OCI-M2 (cell line): ENCODE measurements at regions not wholly inside any gene's neighbourhood (a gene's known extent, or its start where the extent isn't known, plus 50 kb on each side); places are given as distances from the start of the nearest gene placed in this dataset.

Experiments used
- DNase-seq: peaks from one replicate; lab custom pipeline; 2025; ENCODE audit not compliant: unreplicated experiment; lab: John Stamatoyannopoulos, UW

- no peak for DNase-seq
Measured at GRCh38 chr10:29141761-29142160, 147.1 kb upstream of the LYZL1 start.

- DNase-seq = no peak
Measured at GRCh38 chr10:29142516-29143314, 146.2 kb upstream of the LYZL1 start.

GRCh38 chr10:29144126-29144525 is 144.7 kb upstream of the LYZL1 start:
- no peak for DNase-seq

- no peak for DNase-seq
Measured at GRCh38 chr10:29146311-29147100, 142.4 kb upstream of the LYZL1 start.

GRCh38 chr10:29150010-29150409 is 138.9 kb upstream of the LYZL1 start:
- no peak for DNase-seq

GRCh38 chr10:29151005-29151404 is 137.9 kb upstream of the LYZL1 start:
- no peak for DNase-seq

GRCh38 chr10:29157321-29157720 is 131.5 kb upstream of the LYZL1 start:
- no peak for DNase-seq

GRCh38 chr10:29158066-29158465 is 130.8 kb upstream of the LYZL1 start:
- no peak for DNase-seq

- no peak for DNase-seq
Measured at GRCh38 chr10:29160150-29160617, 128.7 kb upstream of the LYZL1 start.

- no peak for DNase-seq
Measured at GRCh38 chr10:29163746-29164145, 125.1 kb upstream of the LYZL1 start.

- no peak for DNase-seq
Measured at GRCh38 chr10:29166713-29167112, 122.2 kb upstream of the LYZL1 start.

- DNase-seq = no peak
Measured at GRCh38 chr10:29169021-29169420, 119.8 kb upstream of the LYZL1 start.

GRCh38 chr10:29171717-29172116 is 117.2 kb upstream of the LYZL1 start:
- no peak for DNase-seq

GRCh38 chr10:29174389-29174788 is 114.5 kb upstream of the LYZL1 start:
- no peak for DNase-seq

GRCh38 chr10:29176845-29177832 is 111.7 kb upstream of the LYZL1 start:
- no peak for DNase-seq

- no peak for DNase-seq
Measured at GRCh38 chr10:29181936-29182335, 106.9 kb upstream of the LYZL1 start.

GRCh38 chr10:29183301-29183945 is 105.4 kb upstream of the LYZL1 start:
- no peak for DNase-seq

GRCh38 chr10:29184205-29185000 is 104.5 kb upstream of the LYZL1 start:
- DNase-seq = no peak

GRCh38 chr10:29185050-29185449 is 103.8 kb upstream of the LYZL1 start:
- DNase-seq = no peak

- DNase-seq = no peak
Measured at GRCh38 chr10:29186221-29186620, 102.6 kb upstream of the LYZL1 start.
